Dedifferentiated amniotic fluid mesenchymal stem cell (primary cell): ENCODE measurements at regions not wholly inside any gene's neighbourhood (a gene's known extent, or its start where the extent isn't known, plus 50 kb on each side); places are given as distances from the start of the nearest gene placed in this dataset.
"Not testable (repeated sequence)": the region's sequence is repeated elsewhere in the genome, so short reads cannot be mapped to it uniquely, and the experiment has no call there.

Experiments used
- DNase-seq: peaks from one replicate; pipeline ENCODE4 v3.0.0-alpha.2; 2016; ENCODE audit errors: extremely low spot score

DNA sequence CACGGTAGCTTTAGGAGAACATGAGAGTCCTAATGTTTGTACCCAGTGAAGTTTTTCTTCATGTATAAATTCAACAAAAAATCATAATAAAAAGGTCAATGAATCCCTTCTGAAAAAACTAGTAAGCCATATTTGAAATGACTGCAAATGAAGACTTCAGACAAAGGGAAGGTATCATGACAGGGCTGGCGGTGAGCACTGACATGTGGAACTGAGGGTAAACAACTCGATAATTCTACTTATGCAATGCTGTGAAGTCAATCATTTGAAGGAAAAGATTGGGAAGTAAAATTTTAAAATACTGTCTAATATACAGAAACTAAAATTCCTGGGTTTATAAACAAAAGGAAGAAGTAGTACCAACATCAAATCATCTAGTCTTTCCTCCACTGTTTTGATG is 190.2 kb upstream of the COPS8 start:
- DNase-seq, result no peak

DNA sequence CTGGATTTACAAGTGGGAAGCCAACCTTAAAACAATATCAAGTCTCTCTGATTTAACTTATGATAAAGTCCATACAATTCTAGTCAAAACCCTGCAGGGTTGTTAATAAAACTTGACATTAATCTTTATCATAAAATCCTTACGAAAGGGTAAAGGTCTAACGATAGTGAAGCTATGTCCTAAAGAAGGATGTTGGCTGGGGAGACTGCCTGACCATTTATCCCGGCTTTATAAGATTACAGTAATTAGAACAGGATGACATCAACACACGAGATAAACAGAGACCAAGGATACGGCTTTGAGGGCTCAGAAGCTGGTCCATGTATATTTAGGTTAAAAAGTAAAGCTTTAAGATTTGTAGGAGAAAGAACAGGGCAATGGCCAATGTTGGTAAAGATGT is 189.0 kb upstream of the COPS8 start:
- DNase-seq, result no peak

DNA sequence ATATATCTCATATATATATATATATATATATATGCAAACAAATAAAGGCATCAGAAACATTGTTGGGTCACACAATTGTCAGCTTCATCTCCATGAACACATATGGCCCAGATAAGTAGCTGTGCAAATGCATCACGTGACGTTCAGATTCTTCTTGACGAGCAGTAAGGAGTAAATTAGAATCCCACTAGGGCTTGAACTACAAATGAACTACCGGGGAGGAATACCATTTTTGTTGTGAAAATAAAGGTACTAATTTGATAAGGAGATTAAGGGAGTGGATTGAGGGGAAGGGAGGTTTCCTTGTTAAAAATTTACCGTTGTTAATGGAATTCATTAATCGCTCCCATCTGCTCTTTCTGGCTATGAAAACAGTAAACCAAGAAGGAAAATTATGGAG is 186.5 kb upstream of the COPS8 start:
- no peak for DNase-seq

DNA sequence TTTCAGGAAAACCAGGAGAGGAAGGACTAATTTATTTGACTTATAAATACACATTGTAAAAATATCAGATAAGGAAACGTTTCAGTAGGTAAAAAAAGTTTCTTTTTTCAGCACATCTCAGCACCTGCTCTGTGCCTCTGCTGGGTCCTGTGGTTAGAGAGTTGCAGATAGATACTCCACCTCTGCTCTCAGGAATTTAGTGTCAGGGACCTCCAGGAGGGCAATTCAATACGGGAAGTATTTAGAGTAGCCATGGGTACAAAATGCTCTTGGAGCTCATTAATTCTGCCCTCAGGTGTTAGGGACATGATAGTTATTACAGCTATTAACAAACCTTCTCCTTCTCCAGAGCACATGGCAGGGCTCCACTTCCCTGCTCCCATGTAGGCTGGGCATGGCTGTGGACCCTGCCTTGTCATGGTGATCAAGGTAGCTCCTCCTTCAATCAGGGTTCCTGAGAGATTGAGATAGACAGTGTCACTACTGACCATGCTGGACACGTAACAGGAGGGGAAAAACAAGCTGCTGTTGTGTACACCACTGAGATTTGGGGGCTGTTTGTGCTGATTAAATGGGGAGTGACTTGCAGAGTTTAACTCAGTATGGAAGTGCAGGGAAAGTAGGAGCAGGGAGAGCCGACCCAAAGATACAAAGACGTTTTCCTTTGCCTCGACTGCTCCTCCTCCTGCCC is 185.6 kb upstream of the COPS8 start:
- DNase-seq, result no peak

DNA sequence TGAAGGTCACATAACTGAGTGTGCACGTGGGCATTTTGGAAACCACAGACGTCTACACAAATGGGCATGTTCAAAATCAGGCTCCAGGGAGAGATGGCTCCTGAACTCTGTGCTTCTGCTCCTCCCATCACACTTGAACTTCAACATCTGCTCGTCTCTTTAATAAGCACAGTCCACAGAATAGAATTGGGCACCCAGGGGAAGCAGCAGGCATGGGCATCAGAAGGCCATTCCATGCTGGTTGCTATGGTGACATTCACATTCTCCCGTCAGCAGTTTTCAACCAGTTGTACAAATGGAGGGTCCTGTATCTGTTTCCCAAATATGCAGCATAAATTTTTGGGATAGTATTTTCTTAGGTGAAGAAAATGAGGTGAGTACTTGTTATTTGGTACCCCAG is 183.7 kb upstream of the COPS8 start:
- DNase-seq, result no peak

DNA sequence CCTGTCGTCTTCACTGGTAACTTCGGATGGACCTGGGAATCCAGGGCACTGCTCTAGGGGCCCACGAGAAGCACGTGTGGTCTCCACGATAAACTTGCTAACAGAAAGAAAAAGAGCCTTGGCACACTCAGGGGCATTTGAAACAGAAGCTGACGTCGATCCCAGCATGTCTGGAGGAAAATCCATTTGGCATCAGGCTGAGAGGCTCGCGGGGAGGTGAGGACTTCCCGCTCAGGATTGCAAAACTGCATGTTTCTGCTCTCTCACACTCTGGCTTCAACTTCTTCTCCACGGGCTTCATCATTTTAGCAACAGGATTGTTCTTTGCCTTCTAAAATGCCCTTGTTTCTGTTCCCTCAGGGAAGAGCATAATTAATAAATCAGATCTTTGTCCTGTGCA is 181.7 kb upstream of the COPS8 start:
- no peak for DNase-seq

DNA sequence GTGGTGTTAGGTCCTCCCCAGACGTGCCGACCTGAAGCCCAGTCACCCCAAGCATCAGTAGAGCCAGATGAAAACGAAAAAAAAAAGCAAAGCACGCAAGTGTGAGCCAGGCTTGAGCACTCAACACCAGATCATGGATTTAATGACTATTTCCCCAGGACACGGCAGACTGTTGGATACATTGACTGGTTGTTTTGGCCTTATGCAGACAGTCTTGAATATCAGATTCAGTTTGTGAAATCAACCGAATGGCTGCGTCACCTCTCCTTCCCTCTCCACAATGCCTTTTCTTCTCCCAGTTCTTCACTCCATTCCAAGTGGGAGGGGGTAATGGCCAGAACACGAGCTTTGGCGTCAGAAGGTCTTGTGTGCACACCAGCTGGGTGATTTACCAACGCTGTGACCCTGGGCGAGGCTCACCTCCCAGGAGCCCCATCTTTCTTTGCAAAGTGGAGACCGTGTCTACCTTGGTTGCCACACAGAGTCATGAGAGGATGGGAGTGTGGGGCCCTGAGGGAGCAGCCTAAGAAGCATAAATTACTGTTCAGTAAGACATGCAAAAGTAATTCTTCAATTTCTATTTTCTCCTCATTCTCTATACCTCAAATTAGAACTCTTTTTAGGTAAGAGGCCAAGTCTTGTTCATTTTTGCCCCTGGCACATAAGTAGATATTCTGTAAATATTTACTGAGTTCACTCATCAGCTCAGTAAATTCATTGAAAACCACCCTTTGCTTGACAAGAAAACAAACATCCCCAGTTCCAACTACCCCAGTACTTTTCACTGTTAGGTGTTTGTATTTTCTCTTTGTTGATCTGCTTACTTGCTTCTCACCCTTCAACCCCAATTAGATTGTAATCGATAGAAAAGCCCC is 181.1 kb upstream of the COPS8 start:
- DNase-seq, result no peak

DNA sequence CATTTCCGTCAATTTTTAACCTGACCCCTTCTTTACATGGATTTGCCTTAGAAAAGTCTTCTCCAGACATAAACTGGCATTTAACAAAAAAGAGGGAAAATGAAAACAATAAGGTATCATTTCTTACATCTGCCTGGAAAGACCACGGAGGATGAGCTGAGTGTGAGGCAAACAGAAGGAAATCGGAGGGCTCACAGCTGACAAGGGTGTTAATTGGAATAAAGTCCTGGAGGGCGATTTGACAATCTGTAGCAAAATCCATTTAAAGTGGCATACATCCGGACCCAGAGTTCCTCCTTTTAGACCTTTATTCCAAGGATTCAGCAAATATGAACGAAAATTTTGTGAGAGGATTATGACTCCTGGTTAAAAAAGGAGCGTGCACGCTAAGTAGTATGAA is 179.7 kb upstream of the COPS8 start:
- DNase-seq, result no peak

DNA sequence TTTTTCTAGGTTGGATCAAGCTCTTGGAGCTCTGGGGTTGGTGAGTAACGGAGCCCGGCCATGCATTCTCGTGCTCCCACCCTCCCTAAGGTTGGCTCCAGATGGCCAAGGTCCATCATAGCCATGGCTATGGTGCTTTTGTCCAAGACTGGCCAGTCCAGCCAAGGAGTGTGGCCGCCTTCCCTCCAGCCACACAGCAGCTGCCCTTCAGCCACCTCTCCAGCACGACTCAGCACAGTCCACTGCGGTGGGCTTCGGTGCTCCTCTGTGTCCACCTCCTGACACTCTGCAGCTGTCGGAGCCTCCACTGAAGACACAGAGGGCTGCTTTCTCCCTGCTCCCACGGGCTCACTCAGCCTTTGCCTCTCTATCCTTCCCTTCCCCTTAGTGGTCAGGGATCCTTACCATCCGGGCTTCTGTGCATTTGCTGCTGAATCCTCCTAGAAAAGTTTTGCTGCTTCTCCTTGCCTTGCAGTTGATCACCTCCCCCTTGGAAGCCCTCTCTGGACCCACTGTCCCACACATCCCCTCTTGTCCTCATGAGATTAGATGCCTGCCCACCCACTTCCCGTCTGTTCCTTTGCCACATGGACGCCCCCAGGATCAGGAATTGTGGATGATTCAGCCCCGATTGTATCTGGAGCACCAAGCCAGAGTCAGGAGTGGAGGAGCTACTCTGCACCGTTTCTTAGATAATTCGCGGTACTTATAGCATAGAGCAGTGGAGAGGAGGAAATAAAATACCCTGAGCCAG is 177.1 kb upstream of the COPS8 start:
- no peak for DNase-seq

DNA sequence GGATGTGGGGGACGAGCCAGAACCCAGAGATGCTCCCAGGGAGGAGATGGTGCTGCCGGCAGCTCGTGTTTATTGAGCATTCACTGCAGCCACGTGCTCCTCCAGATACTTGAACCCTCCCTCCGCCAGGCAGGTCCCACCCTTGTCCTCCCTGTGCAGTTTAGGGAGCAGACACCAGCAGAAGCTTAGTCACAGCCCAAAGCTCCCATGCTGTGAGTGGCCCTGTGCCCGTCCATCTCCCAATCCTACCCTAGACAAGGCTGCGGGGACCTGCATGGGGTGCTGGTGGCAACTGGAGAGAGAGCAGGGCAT is 176.5 kb upstream of the COPS8 start:
- DNase-seq, result no peak

DNA sequence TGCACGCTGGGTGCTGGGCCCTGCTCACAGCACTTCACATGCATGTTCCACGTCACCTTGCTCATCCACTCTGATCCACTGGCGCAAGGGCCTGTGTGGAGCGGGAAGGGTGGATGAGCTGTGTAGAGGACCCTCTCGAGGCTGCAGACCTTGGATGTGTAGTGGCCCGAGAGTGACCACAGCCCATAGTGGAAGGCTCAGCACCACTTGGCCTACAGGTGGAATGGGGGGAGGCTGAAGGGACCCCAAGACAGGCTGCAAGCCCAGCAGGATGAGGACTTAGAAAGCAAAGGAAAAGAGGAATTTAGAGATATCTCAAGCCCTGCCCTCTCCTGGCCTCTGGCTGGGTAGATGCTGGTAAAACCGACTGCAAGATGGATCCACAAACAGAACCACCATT is 175.9 kb upstream of the COPS8 start:
- no peak for DNase-seq

DNA sequence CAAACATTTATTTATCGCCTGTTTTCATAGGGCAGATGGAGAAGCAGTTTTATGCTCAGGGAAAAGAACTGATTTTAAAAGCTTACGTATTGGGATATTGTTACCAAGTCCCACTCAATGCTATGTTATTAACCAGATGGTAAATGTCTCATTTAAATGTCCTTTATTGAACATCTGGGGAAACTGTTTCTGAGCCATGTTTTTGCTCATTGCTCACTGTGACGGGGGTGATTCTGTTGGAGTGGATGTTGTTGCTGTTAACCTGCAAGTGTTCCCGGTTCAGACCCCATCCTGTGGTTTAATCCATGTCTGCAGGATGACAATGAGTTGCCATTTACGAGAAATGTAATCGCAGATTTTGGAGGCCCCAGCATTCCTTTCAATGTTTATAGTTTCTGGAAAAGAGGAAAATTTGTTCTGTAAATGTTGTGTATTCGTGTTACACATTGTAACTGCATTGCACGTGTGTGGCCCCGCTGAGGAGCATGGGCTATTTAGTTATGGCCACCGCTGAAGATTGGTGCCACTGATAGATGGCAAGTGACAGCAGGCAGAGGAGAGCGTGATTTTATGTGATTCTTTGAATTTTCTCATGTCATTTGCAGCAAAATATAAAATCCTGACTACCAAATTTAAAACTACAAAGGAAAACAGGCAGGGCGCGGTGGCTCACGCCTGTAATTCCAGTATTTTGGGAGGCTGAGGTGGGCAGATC is 174.8 kb upstream of the COPS8 start:
- no peak for DNase-seq

DNA sequence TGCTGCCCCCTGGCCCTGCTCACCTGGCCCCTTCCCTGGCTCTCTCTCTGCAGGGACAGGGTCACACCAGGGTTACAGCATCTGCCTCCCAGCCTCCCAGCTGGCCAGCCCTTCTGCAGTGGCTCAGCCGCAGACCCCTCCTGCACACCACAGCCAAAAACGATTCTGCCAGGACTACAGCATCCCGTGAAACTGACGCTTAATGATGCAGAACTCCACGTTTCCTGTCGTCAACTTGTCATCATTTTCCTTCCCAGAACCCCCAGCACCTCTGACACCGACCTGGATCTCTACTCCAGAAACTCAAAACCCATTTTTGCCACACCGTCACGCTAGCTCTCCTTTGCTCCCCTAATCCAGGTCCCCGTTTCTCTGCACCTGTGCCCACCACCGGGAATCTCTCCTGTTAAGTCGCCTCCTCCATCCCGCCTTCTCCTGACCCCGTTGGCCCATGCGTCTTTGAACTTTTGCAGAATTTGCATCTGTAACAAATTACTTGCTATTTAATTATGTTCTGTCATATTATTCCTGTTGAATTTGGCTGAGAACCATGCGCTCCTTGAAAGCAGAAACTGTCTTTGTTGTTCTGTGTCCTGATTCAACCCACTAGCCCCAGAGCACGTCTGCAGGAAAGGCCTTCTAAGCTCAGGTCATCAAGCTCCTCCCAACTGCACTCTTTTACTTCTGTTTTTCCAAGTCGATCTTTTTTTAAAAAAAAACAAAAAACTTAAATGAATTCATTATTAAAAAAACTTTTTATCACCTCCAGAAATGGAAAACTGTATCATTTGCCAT is 173.2 kb upstream of the COPS8 start:
- DNase-seq, result no peak

DNA sequence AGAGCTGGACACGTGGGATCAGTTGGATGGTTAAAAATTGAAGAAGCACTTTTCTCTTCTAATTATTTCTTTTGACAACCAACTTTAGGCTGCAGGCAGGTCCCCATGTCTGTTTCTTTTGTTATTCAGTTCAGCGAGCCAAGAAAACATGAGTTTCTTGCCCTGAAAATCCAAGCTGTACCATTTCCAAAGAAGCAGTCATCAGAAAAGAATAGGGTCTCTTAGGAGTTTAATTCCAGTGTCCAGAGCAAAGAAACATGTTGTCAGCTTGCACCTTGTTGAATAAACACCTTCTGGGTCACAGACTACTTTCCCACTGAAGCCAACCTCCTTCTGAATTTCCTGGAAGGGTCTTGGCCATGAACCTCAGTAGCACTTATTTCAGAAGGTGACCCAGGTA is 170.5 kb upstream of the COPS8 start:
- no peak for DNase-seq

DNA sequence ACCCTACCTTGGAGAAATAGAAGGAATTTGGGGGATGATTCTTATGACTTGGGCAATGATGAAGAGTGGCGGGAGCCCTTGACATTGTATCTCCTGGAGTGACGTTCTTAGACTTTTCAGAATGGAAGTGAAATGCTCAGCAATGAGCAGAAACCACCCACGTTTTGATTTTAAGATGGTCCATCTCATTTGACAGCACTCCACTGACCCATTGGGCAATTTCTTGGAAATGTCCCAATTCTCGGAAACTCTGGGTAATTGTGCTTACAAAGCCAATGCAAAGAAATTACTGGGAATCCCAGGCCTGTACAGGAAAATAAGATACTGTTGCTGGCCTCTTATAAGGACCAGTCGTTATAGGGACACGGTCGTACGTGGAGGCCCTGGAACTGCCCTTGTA is 170.0 kb upstream of the COPS8 start:
- DNase-seq, result no peak

DNA sequence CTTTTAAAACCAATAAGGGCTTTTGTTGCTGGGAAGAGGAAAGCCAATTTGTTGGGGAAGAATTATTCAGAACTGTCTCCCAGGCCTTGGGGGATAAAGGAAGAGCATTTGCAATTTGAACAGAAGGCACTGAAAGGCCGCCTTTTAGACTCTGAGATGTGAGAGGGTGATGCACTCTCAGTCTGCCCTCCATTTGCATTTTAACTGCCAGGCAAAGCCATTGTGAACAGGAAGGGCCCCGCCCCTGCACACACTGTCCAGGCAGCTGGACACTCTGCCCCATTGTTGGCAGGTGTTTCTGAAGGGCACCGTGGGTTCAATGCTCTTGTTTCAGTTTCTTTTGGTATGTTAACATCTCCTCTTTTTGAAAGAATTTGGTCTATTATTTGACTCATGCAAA is 169.5 kb upstream of the COPS8 start:
- no peak for DNase-seq

DNA sequence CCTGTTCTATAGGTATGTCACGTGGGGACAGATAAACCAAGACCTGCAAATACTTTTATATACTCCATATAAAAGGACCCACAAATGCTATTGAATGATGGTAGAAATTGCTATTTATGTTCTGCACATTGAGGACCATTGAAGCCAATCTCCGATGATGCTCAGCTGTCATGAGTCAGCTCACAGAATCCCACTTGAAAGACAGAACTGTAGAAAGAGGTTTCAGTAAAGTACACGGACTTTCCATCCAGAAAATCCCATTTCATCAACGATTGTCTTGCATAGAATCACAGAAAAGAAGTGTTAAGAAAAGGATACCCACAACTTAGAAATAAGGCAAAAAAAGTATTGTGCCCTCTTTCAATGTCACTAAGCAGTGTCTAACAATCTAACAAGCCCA is 169.0 kb upstream of the COPS8 start:
- DNase-seq, result no peak

DNA sequence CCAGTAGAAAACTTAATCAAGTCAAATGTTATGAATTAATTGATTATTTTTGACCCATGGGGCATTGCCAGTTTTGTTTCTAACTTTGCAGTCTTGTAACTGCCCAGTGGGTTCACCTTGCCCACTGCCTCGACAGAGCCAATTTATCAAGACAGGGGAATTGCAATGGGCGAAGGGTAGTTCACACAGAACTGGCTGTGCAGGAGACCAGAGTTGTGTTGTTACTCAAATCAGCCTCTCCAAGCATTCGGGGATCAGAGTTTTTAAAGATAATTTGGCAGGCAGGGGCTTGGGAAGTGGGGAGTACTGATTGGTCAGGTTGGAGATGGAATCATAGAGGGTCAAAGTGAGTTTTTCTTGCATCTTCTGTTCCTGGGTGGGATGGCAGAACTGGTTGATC is 168.5 kb upstream of the COPS8 start:
- DNase-seq, result no peak

DNA sequence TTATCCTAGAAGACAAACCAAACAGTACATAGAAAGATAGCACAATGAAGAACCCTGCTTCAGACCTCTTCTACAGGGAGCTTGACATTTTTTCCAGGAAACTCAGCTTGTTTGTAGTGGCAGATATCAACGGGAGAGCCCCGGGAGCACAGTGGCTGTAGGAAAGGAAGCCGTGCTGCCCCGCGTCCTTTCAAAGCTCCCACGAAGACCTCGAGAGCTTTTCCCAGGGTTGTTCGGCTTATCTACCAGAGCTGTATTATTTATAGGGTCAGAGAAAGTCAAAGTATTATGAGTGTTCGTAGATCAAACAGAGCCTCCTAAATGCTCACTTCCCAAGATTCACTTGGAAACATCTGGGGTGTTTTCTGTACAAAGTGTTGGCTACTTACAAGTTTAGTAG is 167.1 kb upstream of the COPS8 start:
- DNase-seq, result no peak

DNA sequence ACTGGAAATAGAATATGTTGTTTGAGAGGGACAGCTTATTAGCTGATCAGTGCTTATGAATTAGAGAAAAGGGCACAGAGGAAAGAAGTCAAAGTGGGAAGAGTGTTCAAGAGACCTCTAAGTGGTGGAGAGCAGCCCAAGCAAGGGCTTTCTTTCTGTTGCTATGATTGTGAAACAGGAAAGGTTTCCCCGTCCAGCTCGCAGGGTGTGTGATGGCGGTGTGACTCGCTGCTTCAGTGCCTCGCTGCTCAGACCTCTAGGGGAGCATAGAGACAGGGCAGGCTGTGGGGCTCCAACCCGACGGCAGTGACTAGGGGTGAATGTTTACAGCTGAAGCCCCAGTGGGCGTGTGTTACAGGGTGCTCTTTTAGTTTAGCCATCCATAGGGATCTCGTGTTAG is 166.5 kb upstream of the COPS8 start:
- no peak for DNase-seq

DNA sequence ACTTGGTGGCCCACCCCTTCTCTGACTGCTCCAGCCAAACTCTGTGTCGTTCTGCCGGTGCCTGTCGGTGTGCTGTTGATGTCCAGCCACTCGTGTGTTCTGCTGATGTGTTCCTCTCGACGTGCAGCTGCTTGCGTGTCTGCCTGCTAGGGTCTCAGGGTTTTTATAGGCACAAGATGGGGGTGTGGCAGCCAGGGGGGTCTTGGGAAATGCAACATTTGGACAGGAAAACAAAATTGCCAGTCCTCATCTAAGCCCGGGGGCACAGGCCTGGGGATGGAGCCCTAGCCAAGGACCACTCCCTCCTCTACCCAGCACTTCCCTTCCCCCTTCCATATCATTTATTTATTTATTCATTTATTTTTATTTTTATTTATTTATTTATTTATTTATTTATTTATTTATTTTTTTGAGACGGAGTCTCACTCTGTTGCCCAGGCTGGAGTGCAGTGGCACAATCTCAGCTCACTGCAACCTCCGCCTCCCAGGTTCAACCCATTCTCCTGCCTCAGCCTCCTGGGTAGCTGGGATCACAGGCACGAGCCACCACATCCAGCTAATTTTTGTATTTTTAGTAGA is 165.8 kb upstream of the COPS8 start:
- not testable (repeated sequence) for DNase-seq
